ENCODE measurements at regions not wholly inside any gene's neighbourhood (a gene's known extent, or its start where the extent isn't known, plus 50 kb on each side); places are given as distances from the start of the nearest gene placed in this dataset.

GRCh38 chr9:129458663-129459546, 162.0 kb downstream of the C9orf50 start (continued):
- TF ChIP-seq KDM4A (IDR thresholded peaks at IDR 0.05; ENCODE audit: low read depth, low read length, severe bottlenecking) (peak; percentile 15), RBBP5 (IDR thresholded peaks at IDR 0.05; ENCODE audit: borderline replicate concordance, low read depth, low read length) (no peak)
